DND-41 (cell line): ENCODE measurements at regions not wholly inside any gene's neighbourhood (a gene's known extent, or its start where the extent isn't known, plus 50 kb on each side); places are given as distances from the start of the nearest gene placed in this dataset.

ENCODE experiments used
- EZH2 ChIP-seq: IDR thresholded peaks from 3 replicates; pipeline ENCODE4 v1.6.1; 2012; ENCODE audit warnings: borderline replicate concordance, low read depth, mild to moderate bottlenecking, moderate library complexity, low read length, inconsistent platforms; ENCODE audit not compliant: severe bottlenecking
- TF ChIP-seq, protein P1 (sequence below): IDR thresholded peaks from 2 replicates; pipeline ENCODE4 v1.5.1; 2012; ENCODE audit warnings: borderline replicate concordance, low read length, moderate library complexity, mild to moderate bottlenecking; ENCODE audit not compliant: poor library complexity, severe bottlenecking; ENCODE audit errors: extremely low read depth

DNA sequence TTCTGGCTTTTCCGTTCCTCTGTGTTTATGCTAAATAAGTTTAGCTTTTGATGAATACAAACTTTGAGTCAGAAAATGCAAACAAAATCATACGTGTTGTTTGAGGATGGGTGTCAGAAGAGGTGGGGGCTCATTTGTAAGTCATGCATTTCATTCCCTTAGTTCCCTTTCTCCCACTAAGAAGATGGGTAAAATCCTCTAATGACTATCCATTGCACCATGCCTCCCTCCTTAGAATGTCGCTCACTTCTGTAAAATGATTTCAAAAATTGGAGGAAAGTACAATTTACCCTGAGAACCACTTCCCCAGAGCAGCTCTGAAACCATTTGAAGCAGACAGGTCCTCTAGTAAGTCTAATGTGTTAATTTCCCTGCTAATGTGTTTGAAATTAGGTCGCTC lies 629.6 kb upstream of the VRK2 start:
- TF ChIP-seq, protein P1, sequence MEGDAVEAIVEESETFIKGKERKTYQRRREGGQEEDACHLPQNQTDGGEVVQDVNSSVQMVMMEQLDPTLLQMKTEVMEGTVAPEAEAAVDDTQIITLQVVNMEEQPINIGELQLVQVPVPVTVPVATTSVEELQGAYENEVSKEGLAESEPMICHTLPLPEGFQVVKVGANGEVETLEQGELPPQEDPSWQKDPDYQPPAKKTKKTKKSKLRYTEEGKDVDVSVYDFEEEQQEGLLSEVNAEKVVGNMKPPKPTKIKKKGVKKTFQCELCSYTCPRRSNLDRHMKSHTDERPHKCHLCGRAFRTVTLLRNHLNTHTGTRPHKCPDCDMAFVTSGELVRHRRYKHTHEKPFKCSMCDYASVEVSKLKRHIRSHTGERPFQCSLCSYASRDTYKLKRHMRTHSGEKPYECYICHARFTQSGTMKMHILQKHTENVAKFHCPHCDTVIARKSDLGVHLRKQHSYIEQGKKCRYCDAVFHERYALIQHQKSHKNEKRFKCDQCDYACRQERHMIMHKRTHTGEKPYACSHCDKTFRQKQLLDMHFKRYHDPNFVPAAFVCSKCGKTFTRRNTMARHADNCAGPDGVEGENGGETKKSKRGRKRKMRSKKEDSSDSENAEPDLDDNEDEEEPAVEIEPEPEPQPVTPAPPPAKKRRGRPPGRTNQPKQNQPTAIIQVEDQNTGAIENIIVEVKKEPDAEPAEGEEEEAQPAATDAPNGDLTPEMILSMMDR, result no peak
- no peak for TF ChIP-seq EZH2
